Upper lobe of right lung (tissue), 1 donor: ENCODE measurements at regions not wholly inside any gene's neighbourhood (a gene's known extent, or its start where the extent isn't known, plus 50 kb on each side); places are given as distances from the start of the nearest gene placed in this dataset.

Experiments used
- ATAC-seq: fragments of 200-7000 bp; cut with Tn5 transposase; one replicate; pipeline ENCODE4 v1.9.1; 2020; ENCODE audit warnings: mild to moderate bottlenecking, moderate library complexity
- DNase-seq: peaks from one replicate; pipeline ENCODE4 v3.0.0-alpha.2; 2020
- H3K27ac ChIP-seq: fragments of 200-600 bp; one replicate; pipeline ENCODE4 v1.8.0; 2022
- H3K27me3 ChIP-seq: fragments of 200-600 bp; one replicate; pipeline ENCODE4 v1.8.0; 2022; ENCODE audit warnings: mild to moderate bottlenecking
- H3K36me3 ChIP-seq: fragments of 200-600 bp; one replicate; pipeline ENCODE4 v1.8.0; 2022
- H3K4me1 ChIP-seq: fragments of 200-600 bp; one replicate; pipeline ENCODE4 v1.8.0; 2022
- H3K4me3 ChIP-seq: fragments of 200-600 bp; one replicate; pipeline ENCODE4 v1.8.0; 2022; ENCODE audit warnings: mild to moderate bottlenecking
- H3K9me3 ChIP-seq: fragments of 200-600 bp; one replicate; pipeline ENCODE4 v1.8.0; 2022
- intact Hi-C: fragments of 100-400 bp; cut with DNase I; formaldehyde crosslinking; loops from one replicate; pipeline ENCODE4 v1.11.0; 2022
- TF ChIP-seq, protein P1 (sequence below): fragments of 200-600 bp; IDR thresholded peaks from one replicate; pipeline ENCODE4 v1.8.0; 2022; ENCODE audit warnings: antibody characterized with exemption
- donor health status: DM: no; HTN: yes; CAD: no; lungs with severe emphysema.

GRCh38 chr2:40953341-40953740 lies 501.5 kb upstream of the SLC8A1 start:
- Histone ChIP-seq H3K4me1 (no peaks in the 10 kb centered on the region), H3K9me3 (no peaks in the 10 kb centered on the region), H3K27ac (no peak overlapping the region), H3K27me3 (no peaks in the 10 kb centered on the region), H3K4me3 (no peak overlapping the region), H3K36me3 (no peaks in the 10 kb centered on the region)
- ATAC-seq (no peak), DNase-seq (no peak)
- intact Hi-C loops = no loop called here
- TF ChIP-seq, protein P1, sequence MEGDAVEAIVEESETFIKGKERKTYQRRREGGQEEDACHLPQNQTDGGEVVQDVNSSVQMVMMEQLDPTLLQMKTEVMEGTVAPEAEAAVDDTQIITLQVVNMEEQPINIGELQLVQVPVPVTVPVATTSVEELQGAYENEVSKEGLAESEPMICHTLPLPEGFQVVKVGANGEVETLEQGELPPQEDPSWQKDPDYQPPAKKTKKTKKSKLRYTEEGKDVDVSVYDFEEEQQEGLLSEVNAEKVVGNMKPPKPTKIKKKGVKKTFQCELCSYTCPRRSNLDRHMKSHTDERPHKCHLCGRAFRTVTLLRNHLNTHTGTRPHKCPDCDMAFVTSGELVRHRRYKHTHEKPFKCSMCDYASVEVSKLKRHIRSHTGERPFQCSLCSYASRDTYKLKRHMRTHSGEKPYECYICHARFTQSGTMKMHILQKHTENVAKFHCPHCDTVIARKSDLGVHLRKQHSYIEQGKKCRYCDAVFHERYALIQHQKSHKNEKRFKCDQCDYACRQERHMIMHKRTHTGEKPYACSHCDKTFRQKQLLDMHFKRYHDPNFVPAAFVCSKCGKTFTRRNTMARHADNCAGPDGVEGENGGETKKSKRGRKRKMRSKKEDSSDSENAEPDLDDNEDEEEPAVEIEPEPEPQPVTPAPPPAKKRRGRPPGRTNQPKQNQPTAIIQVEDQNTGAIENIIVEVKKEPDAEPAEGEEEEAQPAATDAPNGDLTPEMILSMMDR = no peak

DNA sequence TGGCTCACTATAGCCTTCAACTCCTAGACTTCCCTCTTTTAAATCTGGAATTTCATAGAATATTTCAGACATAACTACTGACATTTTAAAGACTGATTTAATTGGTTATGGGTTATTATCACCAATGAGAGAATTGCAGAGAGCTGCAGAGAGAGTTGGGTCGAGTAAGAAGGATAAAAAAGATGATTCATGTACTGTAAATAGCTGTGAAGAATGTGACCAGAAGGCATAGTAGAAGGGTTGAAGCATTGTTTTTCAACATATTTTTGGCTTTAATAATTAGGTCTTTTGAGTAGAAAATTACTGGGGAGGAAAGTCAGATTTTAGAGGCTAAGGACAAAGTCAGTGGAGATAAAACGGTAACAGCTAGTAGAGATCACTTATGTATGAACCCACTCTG lies 503.2 kb upstream of the SLC8A1 start:
- Histone ChIP-seq H3K27me3 (no peaks in the 10 kb centered on the region), H3K9me3 (no peaks in the 10 kb centered on the region), H3K36me3 (no peaks in the 10 kb centered on the region), H3K4me3 (no peak overlapping the region), H3K4me1 (no peaks in the 10 kb centered on the region), H3K27ac (no peak overlapping the region)
- intact Hi-C loops = no loop called here
- DNase-seq = no peak
- no peak for ATAC-seq
- TF ChIP-seq, protein P1 = no peak

- intact Hi-C loops = no loop called here
Measured at GRCh38 chr2:40955635-40956034, 503.7 kb upstream of the SLC8A1 start.

GRCh38 chr2:40957508-40957907 lies 505.6 kb upstream of the SLC8A1 start:
- TF ChIP-seq, protein P1 = no peak
- Histone ChIP-seq H3K27ac (no peak overlapping the region), H3K27me3 (no peaks in the 10 kb centered on the region), H3K4me3 (no peak overlapping the region), H3K9me3 (no peaks in the 10 kb centered on the region), H3K4me1 (no peaks in the 10 kb centered on the region), H3K36me3 (no peaks in the 10 kb centered on the region)
- ATAC-seq (peak; percentile 75), DNase-seq (no peak)
- intact Hi-C loops = no loop called here

More at GRCh38 chr2:40955635-40956034, 503.7 kb upstream of the SLC8A1 start:
- no peaks in the 10 kb centered on the region for H3K36me3 ChIP-seq
- no peak for DNase-seq
- H3K9me3 ChIP-seq = no peaks in the 10 kb centered on the region
- TF ChIP-seq, protein P1 = no peak
- H3K4me3 ChIP-seq = no peak overlapping the region
- no peaks in the 10 kb centered on the region for H3K4me1 ChIP-seq
- H3K27me3 ChIP-seq = no peaks in the 10 kb centered on the region
- H3K27ac ChIP-seq = no peak overlapping the region
- ATAC-seq = no peak

DNA sequence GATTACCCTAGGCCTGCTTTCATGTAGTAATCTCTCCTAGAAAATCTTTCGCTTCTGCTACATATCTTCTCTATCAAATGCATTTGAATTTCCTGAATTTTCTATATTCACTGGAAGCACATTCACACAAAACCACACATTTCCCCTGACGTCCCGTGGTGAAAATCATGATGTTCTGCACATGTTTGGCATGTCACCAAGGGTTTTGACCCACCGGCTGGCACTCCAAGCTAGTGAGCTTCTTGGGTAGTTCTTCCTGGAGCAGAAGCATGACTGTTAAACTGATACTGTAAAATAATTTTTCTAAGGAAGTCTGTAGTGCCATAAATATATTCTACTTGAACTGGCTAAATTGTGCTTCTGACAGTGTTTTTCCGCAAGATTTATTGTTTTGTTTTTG lies 510.1 kb upstream of the SLC8A1 start:
- TF ChIP-seq, protein P1 = no peak
- Histone ChIP-seq H3K9me3 (no peaks in the 10 kb centered on the region), H3K27ac (no peak overlapping the region), H3K4me1 (no peaks in the 10 kb centered on the region), H3K36me3 (no peaks in the 10 kb centered on the region), H3K27me3 (no peaks in the 10 kb centered on the region), H3K4me3 (no peak overlapping the region)
- DNase-seq (no peak), ATAC-seq (no peak)
- intact Hi-C loops = no loop called here
